Activated T-cell treated with anti-CD3 and anti-CD28 coated beads, Interleukin-2, amount 50 U/mL, for 72 hours (primary cell): ENCODE measurements at regions not wholly inside any gene's neighbourhood (a gene's known extent, or its start where the extent isn't known, plus 50 kb on each side); places are given as distances from the start of the nearest gene placed in this dataset.

Source experiments
- ATAC-seq, 2 donors: fragments of 150-1000 bp; cut with Tn5 transposase; replicated peaks in 1 of 2; 2 replicates each; pipeline ENCODE4 v1.10.0; 2021; ENCODE audit warnings: moderate library complexity in 2 of 2, mild to moderate bottlenecking in 1 of 2
- DNase-seq, 2 donors: peaks; one replicate each; pipeline ENCODE4 v3.0.0; 2021 to 2022; ENCODE audit warnings: mixed read lengths in 1 of 2
- H3K27ac Mint-ChIP-seq: one replicate; pipeline ENCODE4 v1.8.0; 2022; ENCODE audit warnings: mild to moderate bottlenecking, moderate library complexity, mixed read lengths
- H3K27me3 Mint-ChIP-seq: one replicate; pipeline ENCODE4 v1.8.0; 2022; ENCODE audit warnings: low read depth, mixed read lengths
- H3K36me3 Mint-ChIP-seq, 2 donors: one replicate each; pipeline ENCODE4 v1.8.0; 2022; ENCODE audit warnings: mixed read lengths in 2 of 2, mild to moderate bottlenecking in 1 of 2; ENCODE audit not compliant: insufficient read depth in 2 of 2
- H3K4me1 Mint-ChIP-seq: one replicate; pipeline ENCODE4 v1.8.0; 2022; ENCODE audit warnings: low read depth, mixed read lengths
- H3K4me3 Mint-ChIP-seq, 2 donors: one replicate each; pipeline ENCODE4 v1.8.0; 2022; ENCODE audit warnings: mild to moderate bottlenecking in 2 of 2, mixed read lengths in 2 of 2, moderate library complexity in 2 of 2
- H3K9me3 Mint-ChIP-seq, 2 donors: one replicate each; pipeline ENCODE4 v1.8.0; 2022; ENCODE audit warnings: mixed read lengths in 2 of 2

GRCh38 chr4:44025376-44026020, 423.1 kb downstream of the KCTD8 start:
- Mint-ChIP-seq H3K27me3 (no peaks in the 10 kb centered on the region), H3K36me3 (no peaks in the 10 kb centered on the region), H3K9me3 (peaks cover 5% of the 10 kb centered on the region in 2 donors), H3K4me1 (no peaks in the 10 kb centered on the region), H3K4me3 (no peak overlapping the region), H3K27ac (no peak overlapping the region)
- no peak for ATAC-seq
- DNase-seq = no peak

GRCh38 chr4:44038811-44039210, 409.8 kb downstream of the KCTD8 start:
- DNase-seq = no peak
- no peak overlapping the region for H3K4me3 Mint-ChIP-seq
- H3K36me3 Mint-ChIP-seq = no peaks in the 10 kb centered on the region
- H3K27ac Mint-ChIP-seq = no peak overlapping the region
- H3K27me3 Mint-ChIP-seq = no peaks in the 10 kb centered on the region
- H3K4me1 Mint-ChIP-seq = no peaks in the 10 kb centered on the region
- no peak for ATAC-seq
- H3K9me3 Mint-ChIP-seq = peaks cover 6 to 9% of the 10 kb centered on the region in 2 donors

GRCh38 chr4:44046491-44046890, 402.1 kb downstream of the KCTD8 start:
- H3K27ac Mint-ChIP-seq = no peak overlapping the region
- DNase-seq (no peak), ATAC-seq (no peak)
- no peaks in the 10 kb centered on the region for H3K27me3 Mint-ChIP-seq
- H3K4me1 Mint-ChIP-seq = no peaks in the 10 kb centered on the region
- no peak overlapping the region for H3K4me3 Mint-ChIP-seq
- peaks cover 0 to 1% of the 10 kb centered on the region in 2 donors for H3K36me3 Mint-ChIP-seq
- peaks cover 5 to 14% of the 10 kb centered on the region in 2 donors for H3K9me3 Mint-ChIP-seq

GRCh38 chr4:44056721-44057151, 391.9 kb downstream of the KCTD8 start:
- H3K36me3 Mint-ChIP-seq = no peaks in the 10 kb centered on the region
- DNase-seq (no peak), ATAC-seq (no peak)
- no peaks in the 10 kb centered on the region for H3K4me1 Mint-ChIP-seq
- H3K27ac Mint-ChIP-seq = no peak overlapping the region
- H3K4me3 Mint-ChIP-seq = no peak overlapping the region
- H3K9me3 Mint-ChIP-seq = peaks cover 3 to 11% of the 10 kb centered on the region in 2 donors
- H3K27me3 Mint-ChIP-seq = no peaks in the 10 kb centered on the region

- Mint-ChIP-seq H3K36me3 (no peaks in the 10 kb centered on the region), H3K4me3 (no peak overlapping the region)
These were observed 377.8 kb downstream of the KCTD8 start for GRCh38 chr4:44070843-44071242.

GRCh38 chr4:44071959-44072955, 376.4 kb downstream of the KCTD8 start:
- DNase-seq (no peak), ATAC-seq (no peak)
- Mint-ChIP-seq H3K9me3 (peaks cover 0 to 2% of the 10 kb centered on the region in 2 donors), H3K36me3 (no peaks in the 10 kb centered on the region), H3K4me3 (no peak overlapping the region), H3K4me1 (no peaks in the 10 kb centered on the region), H3K27ac (no peak overlapping the region), H3K27me3 (no peaks in the 10 kb centered on the region)

More at GRCh38 chr4:44070843-44071242, 377.8 kb downstream of the KCTD8 start:
- Mint-ChIP-seq H3K27me3 (no peaks in the 10 kb centered on the region), H3K4me1 (no peaks in the 10 kb centered on the region), H3K9me3 (peaks cover 0 to 2% of the 10 kb centered on the region in 2 donors), H3K27ac (no peak overlapping the region)
- DNase-seq = no peak
- no peak for ATAC-seq

GRCh38 chr4:44086753-44087152, 361.9 kb downstream of the KCTD8 start:
- DNase-seq (no peak), ATAC-seq (no peak)
- H3K36me3 Mint-ChIP-seq = no peaks in the 10 kb centered on the region
- H3K27me3 Mint-ChIP-seq = no peaks in the 10 kb centered on the region
- peaks cover 4 to 5% of the 10 kb centered on the region in 2 donors for H3K9me3 Mint-ChIP-seq
- no peak overlapping the region for H3K27ac Mint-ChIP-seq
- no peaks in the 10 kb centered on the region for H3K4me1 Mint-ChIP-seq
- no peak overlapping the region for H3K4me3 Mint-ChIP-seq

- no peaks in the 10 kb centered on the region for H3K4me1 Mint-ChIP-seq
- H3K27ac Mint-ChIP-seq = no peak overlapping the region
- H3K36me3 Mint-ChIP-seq = no peaks in the 10 kb centered on the region
- peaks cover 0 to 2% of the 10 kb centered on the region in 2 donors for H3K9me3 Mint-ChIP-seq
- ATAC-seq (no peak), DNase-seq (no peak)
- no peak overlapping the region for H3K4me3 Mint-ChIP-seq
- no peaks in the 10 kb centered on the region for H3K27me3 Mint-ChIP-seq
These were observed 355.2 kb downstream of the KCTD8 start for GRCh38 chr4:44093390-44093789.

GRCh38 chr4:44098973-44099372, 349.6 kb downstream of the KCTD8 start:
- H3K36me3 Mint-ChIP-seq = no peaks in the 10 kb centered on the region
- ATAC-seq (no peak), DNase-seq (no peak)
- no peaks in the 10 kb centered on the region for H3K27me3 Mint-ChIP-seq
- H3K4me3 Mint-ChIP-seq = no peak overlapping the region
- no peaks in the 10 kb centered on the region for H3K4me1 Mint-ChIP-seq
- no peak overlapping the region for H3K27ac Mint-ChIP-seq
- peaks cover 8 to 17% of the 10 kb centered on the region in 2 donors for H3K9me3 Mint-ChIP-seq

- DNase-seq (no peak), ATAC-seq (no peak)
- H3K27ac Mint-ChIP-seq = no peak overlapping the region
- no peaks in the 10 kb centered on the region for H3K27me3 Mint-ChIP-seq
- no peak overlapping the region for H3K4me3 Mint-ChIP-seq
- peaks cover 0 to 3% of the 10 kb centered on the region in 2 donors for H3K36me3 Mint-ChIP-seq
- peaks cover 13 to 24% of the 10 kb centered on the region in 2 donors for H3K9me3 Mint-ChIP-seq
- no peaks in the 10 kb centered on the region for H3K4me1 Mint-ChIP-seq
These were observed 348.2 kb downstream of the KCTD8 start for GRCh38 chr4:44100456-44100855.

GRCh38 chr4:44118971-44119680, 329.5 kb downstream of the KCTD8 start:
- H3K27me3 Mint-ChIP-seq = no peaks in the 10 kb centered on the region
- peaks cover 2% of the 10 kb centered on the region in 2 donors for H3K9me3 Mint-ChIP-seq
- no peak for DNase-seq
- no peak overlapping the region for H3K27ac Mint-ChIP-seq
- H3K4me1 Mint-ChIP-seq = no peaks in the 10 kb centered on the region
- no peak for ATAC-seq
- no peak overlapping the region for H3K4me3 Mint-ChIP-seq
- peaks cover 0 to 3% of the 10 kb centered on the region in 2 donors for H3K36me3 Mint-ChIP-seq

GRCh38 chr4:44120646-44121045, 328.0 kb downstream of the KCTD8 start:
- Mint-ChIP-seq H3K27ac (no peak overlapping the region), H3K4me3 (no peak overlapping the region), H3K27me3 (no peaks in the 10 kb centered on the region), H3K4me1 (no peaks in the 10 kb centered on the region), H3K9me3 (peaks cover 1 to 5% of the 10 kb centered on the region in 2 donors), H3K36me3 (peaks cover 0 to 3% of the 10 kb centered on the region in 2 donors)
- DNase-seq (no peak), ATAC-seq (no peak)

- H3K4me3 Mint-ChIP-seq = no peak overlapping the region
- no peak for ATAC-seq
- peaks cover 0 to 3% of the 10 kb centered on the region in 2 donors for H3K36me3 Mint-ChIP-seq
- DNase-seq = no peak
- no peaks in the 10 kb centered on the region for H3K4me1 Mint-ChIP-seq
- no peaks in the 10 kb centered on the region for H3K27me3 Mint-ChIP-seq
- H3K9me3 Mint-ChIP-seq = peaks cover 1 to 5% of the 10 kb centered on the region in 2 donors
- no peak overlapping the region for H3K27ac Mint-ChIP-seq
These were observed 327.4 kb downstream of the KCTD8 start for GRCh38 chr4:44121210-44121609.
